ENCODE measurements at regions not wholly inside any gene's neighbourhood (a gene's known extent, or its start where the extent isn't known, plus 50 kb on each side); places are given as distances from the start of the nearest gene placed in this dataset.
A peak's percentile ranks its signal among the peaks of the same experiment; 100 is the strongest.

DNA sequence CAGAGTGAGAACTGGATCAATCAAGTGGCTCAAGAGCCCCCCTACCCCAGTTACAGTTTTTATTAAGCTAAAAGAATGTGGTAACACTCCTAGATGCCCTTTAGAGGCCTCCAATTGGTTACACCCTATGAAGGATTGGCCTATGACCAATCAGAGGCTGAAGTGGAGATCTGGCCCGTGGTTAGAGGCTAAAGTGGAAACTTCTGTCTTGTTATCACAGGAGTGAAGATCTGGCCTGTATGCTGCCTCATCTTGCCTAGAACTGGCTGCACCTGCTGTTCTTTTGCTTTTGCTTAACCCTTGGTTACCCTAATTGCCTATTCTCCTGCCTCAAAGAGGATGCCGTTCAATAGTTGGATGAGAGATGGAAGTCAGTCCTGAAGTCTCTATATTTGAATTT, 100.1 kb upstream of the MAP2 start:
- DNase-seq (ENCODE audit: low read depth), result no peak
- no peak for TF ChIP-seq POLR2A (IDR thresholded peaks at IDR 0.05; ENCODE audit: extremely low read depth, insufficient read length)
- TF ChIP-seq, protein P1, sequence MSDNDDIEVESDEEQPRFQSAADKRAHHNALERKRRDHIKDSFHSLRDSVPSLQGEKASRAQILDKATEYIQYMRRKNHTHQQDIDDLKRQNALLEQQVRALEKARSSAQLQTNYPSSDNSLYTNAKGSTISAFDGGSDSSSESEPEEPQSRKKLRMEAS (IDR thresholded peaks at IDR 0.05; ENCODE audit: low read depth, low read length), result no peak
- no peak for TF ChIP-seq MYC (IDR thresholded peaks at IDR 0.05; ENCODE audit: low read depth, low read length)
- TF ChIP-seq, protein P2, sequence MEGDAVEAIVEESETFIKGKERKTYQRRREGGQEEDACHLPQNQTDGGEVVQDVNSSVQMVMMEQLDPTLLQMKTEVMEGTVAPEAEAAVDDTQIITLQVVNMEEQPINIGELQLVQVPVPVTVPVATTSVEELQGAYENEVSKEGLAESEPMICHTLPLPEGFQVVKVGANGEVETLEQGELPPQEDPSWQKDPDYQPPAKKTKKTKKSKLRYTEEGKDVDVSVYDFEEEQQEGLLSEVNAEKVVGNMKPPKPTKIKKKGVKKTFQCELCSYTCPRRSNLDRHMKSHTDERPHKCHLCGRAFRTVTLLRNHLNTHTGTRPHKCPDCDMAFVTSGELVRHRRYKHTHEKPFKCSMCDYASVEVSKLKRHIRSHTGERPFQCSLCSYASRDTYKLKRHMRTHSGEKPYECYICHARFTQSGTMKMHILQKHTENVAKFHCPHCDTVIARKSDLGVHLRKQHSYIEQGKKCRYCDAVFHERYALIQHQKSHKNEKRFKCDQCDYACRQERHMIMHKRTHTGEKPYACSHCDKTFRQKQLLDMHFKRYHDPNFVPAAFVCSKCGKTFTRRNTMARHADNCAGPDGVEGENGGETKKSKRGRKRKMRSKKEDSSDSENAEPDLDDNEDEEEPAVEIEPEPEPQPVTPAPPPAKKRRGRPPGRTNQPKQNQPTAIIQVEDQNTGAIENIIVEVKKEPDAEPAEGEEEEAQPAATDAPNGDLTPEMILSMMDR (IDR thresholded peaks at IDR 0.05; ENCODE audit: low read depth, low read length), result no peak
- no peak overlapping the region for H3K4me3 ChIP-seq (ENCODE audit: low read depth, low read length)

DNA sequence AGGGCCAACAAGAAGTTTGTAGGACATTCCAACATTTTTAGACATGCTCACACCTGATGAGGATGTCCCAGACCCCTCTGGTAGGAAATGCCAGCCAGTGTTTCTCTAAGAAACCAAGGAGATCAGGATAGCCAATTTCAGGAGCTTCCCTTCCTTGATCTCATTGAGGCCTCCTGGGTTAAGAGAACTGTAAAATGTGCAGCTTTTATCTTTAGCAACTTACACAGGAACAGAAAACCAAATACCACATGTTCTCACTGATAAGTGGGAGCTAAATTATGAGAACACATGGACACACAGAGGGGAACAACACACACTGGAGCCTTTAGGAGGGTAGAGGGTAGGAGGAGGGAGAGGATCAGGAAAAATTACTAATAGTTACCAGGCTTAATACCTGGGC, 99.6 kb upstream of the MAP2 start:
- DNase-seq (ENCODE audit: low read depth), result no peak
- TF ChIP-seq MYC (IDR thresholded peaks at IDR 0.05; ENCODE audit: low read depth, low read length), result no peak
- TF ChIP-seq, protein P1 (IDR thresholded peaks at IDR 0.05; ENCODE audit: low read depth, low read length), result no peak
- TF ChIP-seq, protein P2 (IDR thresholded peaks at IDR 0.05; ENCODE audit: low read depth, low read length), result no peak
- TF ChIP-seq POLR2A (IDR thresholded peaks at IDR 0.05; ENCODE audit: extremely low read depth, insufficient read length), result no peak
- H3K4me3 ChIP-seq (ENCODE audit: low read depth, low read length), result no peak overlapping the region

DNA sequence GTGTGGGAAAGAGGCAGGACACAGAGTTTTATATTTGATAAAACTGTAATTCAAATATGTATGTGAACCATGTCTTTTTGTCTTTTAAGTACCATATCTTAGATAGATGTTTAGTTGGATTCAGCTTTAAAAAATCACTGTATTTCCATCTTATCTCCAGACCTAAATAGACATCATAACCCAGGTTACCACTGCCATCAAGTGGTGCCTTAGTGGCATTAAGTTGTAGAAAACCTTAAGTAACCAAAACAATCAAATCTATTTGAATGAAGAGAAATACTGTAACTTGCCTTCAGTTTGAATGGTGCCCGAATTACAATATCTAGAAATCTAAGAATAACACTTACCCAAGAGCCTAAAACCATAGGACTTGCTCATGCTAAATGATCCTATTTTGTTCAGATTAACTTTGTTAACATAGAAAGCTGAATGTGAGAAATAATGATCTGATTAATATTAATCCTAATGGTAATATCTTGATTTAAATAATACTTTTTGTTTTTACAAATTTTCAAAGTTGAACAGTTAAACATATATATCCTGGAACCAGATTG, 92.5 kb upstream of the MAP2 start:
- DNase-seq (ENCODE audit: low read depth), result peak; percentile 60
- TF ChIP-seq, protein P1 (IDR thresholded peaks at IDR 0.05; ENCODE audit: low read depth, low read length), result no peak
- TF ChIP-seq POLR2A (IDR thresholded peaks at IDR 0.05; ENCODE audit: extremely low read depth, insufficient read length) (no peak), MYC (IDR thresholded peaks at IDR 0.05; ENCODE audit: low read depth, low read length) (no peak)
- TF ChIP-seq, protein P2 (IDR thresholded peaks at IDR 0.05; ENCODE audit: low read depth, low read length), result peak; percentile 28
- no peak overlapping the region for H3K4me3 ChIP-seq (ENCODE audit: low read depth, low read length)

DNA sequence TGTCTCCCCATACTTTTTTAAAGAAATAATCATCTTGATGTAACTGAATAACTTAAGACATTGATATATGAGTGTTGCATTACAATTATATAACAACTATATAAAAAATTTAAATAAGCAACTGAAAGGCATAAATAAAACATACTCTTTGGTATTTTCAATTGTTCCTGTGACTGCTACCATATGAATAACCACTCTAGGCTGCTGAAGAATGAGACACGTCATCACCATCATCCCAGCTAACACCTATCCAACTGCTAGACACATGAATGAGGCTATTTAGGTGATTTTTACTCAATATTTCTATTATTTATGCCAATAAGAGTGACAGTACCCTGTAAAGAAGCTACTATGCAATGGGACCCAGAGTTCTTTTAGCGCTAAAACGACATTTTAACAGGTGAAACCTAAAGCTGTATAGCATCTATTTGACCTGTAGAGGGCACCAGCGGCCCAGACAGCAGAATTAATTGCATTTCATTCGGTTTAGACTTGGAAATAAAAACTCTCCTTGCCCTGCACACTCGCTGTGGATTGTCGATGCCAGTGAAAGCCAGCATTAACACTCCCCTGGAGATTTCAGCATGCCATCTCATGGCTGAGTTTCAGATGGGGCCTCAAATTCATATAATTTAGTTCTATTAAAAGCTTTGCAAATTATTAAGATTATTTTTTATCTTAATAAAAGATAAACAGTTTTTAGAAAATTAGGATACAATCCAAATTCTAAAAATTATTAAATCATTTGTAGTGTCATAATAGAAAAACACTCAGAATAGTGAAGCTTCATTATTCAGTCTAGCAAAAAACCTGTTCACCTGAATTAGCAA, 89.4 kb upstream of the MAP2 start:
- DNase-seq (ENCODE audit: low read depth), result peak; percentile 67
- no peak overlapping the region for H3K4me3 ChIP-seq (ENCODE audit: low read depth, low read length)
- TF ChIP-seq, protein P1 (IDR thresholded peaks at IDR 0.05; ENCODE audit: low read depth, low read length), result no peak
- TF ChIP-seq, protein P2 (IDR thresholded peaks at IDR 0.05; ENCODE audit: low read depth, low read length), result peak; percentile 71

DNA sequence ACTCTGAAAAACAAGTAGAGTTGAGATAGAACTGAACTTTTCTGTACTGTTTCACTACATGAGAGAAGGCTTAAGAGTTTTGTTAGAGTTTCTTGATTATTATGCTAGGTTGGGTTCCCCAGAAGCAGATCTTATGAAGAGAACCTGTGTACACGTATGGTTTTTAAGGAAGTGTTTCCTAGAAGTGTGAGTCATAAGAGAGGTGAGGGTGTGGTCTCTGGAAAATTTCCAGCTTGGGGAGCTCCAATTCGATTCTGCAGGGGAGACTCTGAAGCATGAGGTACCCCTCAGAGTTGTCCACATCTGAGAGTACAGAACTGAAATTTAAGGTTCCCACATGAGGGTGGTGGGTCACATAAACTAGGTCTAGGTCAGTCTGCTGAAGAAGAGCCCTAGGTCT, 83.3 kb upstream of the MAP2 start:
- no peak for DNase-seq (ENCODE audit: low read depth)
- TF ChIP-seq, protein P2 (IDR thresholded peaks at IDR 0.05; ENCODE audit: low read depth, low read length), result no peak
- TF ChIP-seq MYC (IDR thresholded peaks at IDR 0.05; ENCODE audit: low read depth, low read length), result no peak
- TF ChIP-seq, protein P1 (IDR thresholded peaks at IDR 0.05; ENCODE audit: low read depth, low read length), result no peak
- no peak for TF ChIP-seq POLR2A (IDR thresholded peaks at IDR 0.05; ENCODE audit: extremely low read depth, insufficient read length)

More for the DNA sequence above, 83.3 kb upstream of the MAP2 start:
- no peak overlapping the region for H3K4me3 ChIP-seq (ENCODE audit: low read depth, low read length)

All from NB4 (cell line).